GM18951 (cell line): ENCODE measurements at regions not wholly inside any gene's neighbourhood (a gene's known extent, or its start where the extent isn't known, plus 50 kb on each side); places are given as distances from the start of the nearest gene placed in this dataset.

Experiments used
- POLR2A ChIP-seq: IDR thresholded peaks from 4 replicates; pipeline ENCODE4 v1.6.1; 2011; ENCODE audit warnings: mild to moderate bottlenecking; ENCODE audit not compliant: insufficient read length, insufficient read depth; ENCODE audit errors: extremely low read depth
- in situ Hi-C: fragments of 300-500 bp; cut with MboI; formaldehyde crosslinking; loops from one replicate; pipeline ENCODE4 v1.12.0; 2022; ENCODE audit warnings: low sequenced_read_pairs, mixed read lengths, inconsistent platforms; ENCODE audit not compliant: unreplicated experiment

GRCh38 chr15:70453238-70453637 is 310.1 kb downstream of the UACA start:
- no peak for TF ChIP-seq POLR2A
- in situ Hi-C loops, result no loop called here

GRCh38 chr15:70451821-70452653 is 311.3 kb downstream of the UACA start:
- in situ Hi-C loops, result no loop called here
- TF ChIP-seq POLR2A, result no peak

DNA sequence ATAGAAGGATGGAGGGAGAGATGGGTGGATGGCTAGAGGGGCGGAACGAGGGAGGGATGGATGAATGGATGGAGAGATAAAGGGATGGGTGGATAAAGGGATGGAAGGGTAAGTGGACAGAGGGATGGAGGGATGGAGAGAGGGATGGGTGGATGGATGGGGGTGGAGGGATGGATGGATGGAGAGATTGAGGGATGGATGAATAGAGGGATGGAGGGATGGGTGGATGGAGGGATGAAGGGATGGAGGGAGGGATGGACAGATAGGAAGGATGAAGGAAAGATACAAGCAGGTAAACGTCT is 313.3 kb downstream of the UACA start:
- in situ Hi-C loops, result no loop called here

DNA sequence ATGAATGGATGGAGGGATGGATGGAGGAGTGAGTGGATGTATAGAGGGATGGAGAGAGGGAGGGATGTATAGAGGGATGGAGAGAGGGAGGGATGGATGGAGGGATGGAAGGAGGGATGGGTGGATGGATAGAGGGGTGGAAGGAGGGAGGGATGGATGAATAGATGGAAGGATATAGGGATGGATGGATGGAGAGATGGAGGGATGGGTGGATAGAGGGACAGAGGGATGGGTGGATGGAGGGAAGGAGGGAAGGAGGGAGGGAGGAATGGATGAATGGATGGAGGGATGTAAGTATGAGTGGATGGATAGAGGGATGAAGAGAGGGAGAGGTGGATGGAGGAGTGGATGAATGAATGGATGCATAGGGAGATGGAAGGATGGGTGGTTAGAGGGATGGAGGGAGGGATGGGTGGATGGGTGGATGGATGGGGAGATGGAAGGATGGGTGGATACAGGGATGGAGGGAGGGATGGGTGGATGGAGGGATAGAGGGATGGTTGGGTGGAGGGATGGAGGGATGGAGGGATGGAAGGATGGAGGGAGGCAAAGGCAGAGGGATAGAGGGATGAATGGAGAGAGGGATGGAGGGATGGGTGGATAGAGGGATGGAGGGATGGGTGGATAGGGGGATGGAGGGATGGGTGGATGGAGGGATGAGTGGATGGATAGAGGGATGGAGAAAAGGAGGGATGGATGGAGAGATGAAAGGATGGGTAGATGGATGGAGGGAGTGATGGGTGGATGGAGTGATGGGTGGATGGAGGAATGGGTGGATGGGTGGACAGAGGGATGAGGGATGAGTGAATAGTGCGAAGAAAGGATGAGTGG is 313.8 kb downstream of the UACA start:
- in situ Hi-C loops, result no loop called here
- no peak for TF ChIP-seq POLR2A

More for the DNA sequence above, 313.3 kb downstream of the UACA start:
- no peak for TF ChIP-seq POLR2A

GRCh38 chr15:70447928-70448698 is 315.2 kb downstream of the UACA start:
- TF ChIP-seq POLR2A, result no peak
- in situ Hi-C loops, result no loop called here

DNA sequence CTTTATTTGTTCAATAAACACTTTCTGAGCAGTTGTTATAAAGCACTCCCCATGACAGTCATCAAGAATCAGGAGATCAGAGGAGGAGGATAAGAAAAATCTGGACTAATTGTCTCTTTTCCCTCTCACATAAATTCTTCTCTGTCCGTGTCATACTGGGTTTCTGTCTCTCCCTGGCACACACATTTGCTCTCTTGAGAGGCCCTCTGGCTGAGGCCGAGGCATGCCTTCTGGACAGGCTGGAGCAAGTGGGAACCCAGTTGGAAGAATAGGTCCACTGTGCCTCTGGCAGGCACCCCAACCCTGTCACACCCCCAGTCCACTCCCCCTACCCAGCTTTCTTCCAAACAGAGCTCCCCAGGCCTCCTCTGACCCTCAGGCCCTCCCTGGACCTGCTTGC is 315.8 kb downstream of the UACA start:
- no peak for TF ChIP-seq POLR2A
- in situ Hi-C loops, result no loop called here

DNA sequence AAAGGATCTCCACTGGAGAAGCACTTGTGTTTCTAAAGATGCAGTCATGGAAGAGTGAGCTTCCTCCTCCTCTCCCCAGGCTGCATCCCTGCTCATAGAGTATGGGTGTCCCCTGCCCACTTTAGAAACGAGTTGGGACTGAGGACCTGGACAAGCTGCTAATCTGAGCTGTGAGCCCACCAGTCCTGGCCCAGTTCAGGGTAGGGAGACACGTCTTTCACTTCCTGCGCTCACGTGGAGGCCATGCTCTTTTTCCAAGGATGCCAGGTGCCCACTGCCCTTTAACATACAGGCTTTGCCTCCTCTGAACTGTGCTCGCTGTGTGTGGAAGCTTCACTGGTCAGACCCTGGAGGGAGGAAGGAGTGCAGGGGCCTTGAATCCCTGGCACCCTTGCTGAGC is 316.3 kb downstream of the UACA start:
- in situ Hi-C loops, result no loop called here
- TF ChIP-seq POLR2A, result no peak

DNA sequence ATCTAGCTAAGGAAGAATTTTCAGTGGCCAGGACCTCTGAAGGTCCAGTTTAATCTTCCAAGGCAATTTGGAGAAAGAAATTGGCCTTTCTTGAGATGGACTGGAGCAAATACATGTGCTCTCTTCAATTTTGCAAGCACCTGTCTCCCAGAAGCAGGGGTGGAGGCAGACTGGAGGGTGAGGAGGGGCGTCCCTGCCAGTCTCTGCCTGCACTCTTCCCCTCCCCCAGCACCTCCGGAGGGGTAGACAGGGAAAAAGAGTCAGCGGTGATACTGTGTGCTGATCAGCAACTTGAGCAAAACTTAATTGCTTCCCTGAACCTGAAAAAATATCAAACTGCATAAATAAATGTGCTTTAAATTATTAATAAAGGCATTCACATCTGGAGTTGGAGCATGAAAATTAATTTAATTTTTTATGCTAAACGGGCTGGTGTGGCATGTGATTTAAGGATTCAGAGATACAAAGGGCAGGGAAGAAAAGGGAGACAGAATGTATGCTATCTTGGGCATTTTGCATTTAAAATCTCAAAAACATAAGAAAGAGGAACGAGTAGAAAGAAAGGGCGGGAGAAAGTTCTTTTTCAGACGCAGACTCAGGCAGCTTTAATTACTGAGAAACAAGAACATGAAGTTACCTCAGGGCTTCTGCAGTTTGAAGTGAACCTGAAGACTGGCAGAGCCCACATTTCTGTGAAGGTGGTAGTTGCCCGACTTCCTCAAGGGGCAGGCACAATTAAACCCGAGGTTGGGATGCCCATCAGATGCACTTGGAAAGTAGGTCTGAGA is 319.7 kb downstream of the UACA start:
- in situ Hi-C loops, result no loop called here
- no peak for TF ChIP-seq POLR2A

GRCh38 chr15:70442616-70443321 is 320.6 kb downstream of the UACA start:
- in situ Hi-C loops, result no loop called here
- no peak for TF ChIP-seq POLR2A

- no peak for TF ChIP-seq POLR2A
- in situ Hi-C loops, result no loop called here
Measured at GRCh38 chr15:70442211-70442610, 321.1 kb downstream of the UACA start.

DNA sequence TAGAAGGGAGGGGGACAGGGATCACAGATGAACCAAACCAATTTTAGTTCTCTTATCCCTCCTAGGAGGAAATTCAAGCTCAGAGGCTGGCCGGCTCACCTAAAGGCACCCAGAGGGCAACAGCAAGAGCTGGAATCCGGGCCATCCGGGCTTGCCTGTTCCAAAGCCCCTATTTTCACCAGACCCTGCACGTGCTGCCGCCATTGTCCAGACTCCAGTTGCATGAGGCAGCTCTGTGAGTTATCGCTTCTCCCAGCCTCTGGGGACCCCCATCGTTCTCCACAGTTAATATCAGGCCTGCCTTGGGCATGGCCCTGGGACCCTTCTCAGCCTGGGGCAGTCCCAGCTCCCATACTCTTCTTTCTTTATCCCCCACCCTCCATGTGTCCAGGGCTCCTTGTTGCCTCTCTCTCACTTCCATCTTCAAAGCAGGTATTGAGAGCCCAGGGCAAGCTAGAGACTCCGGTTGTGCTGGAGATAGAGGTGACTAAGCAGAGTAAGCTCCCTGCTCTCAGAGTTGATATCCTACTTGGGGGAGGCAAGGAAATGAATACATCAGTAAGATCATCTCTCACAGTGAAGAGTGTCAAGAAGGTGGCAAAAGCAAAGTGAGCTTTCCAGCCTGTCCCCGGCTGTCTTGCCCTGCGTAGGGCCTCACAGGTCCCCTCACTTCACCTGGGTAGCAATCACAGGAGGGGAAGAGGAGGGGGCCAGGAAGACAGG is 322.8 kb downstream of the UACA start:
- in situ Hi-C loops, result no loop called here
- TF ChIP-seq POLR2A, result no peak
